Keratinocyte (primary cell): ENCODE measurements at regions not wholly inside any gene's neighbourhood (a gene's known extent, or its start where the extent isn't known, plus 50 kb on each side); places are given as distances from the start of the nearest gene placed in this dataset.

Experiments used
- DNase-seq: peaks from one replicate; pipeline ENCODE4 v3.0.0-alpha.2; 2011; ENCODE audit warnings: low read depth, missing footprints, low spot score
- FAIRE-seq: peaks from 2 replicates; lab custom pipeline; 2011; peaks lifted over from hg19 to GRCh38; lab: Jason Lieb, UNC
- H2AFZ ChIP-seq: 2 replicates; pipeline ENCODE4 v1.6.0; 2012; ENCODE audit warnings: low read length, control low read depth, inconsistent platforms; ENCODE audit not compliant: control insufficient read depth
- H3K27ac ChIP-seq: 2 replicates; pipeline ENCODE4 v1.5.1; 2011; ENCODE audit warnings: low read length; ENCODE audit not compliant: control insufficient read depth, insufficient read depth
- H3K27me3 ChIP-seq: 3 replicates; pipeline ENCODE4 v1.6.0; 2011; ENCODE audit warnings: low read length; ENCODE audit not compliant: control insufficient read depth, insufficient read depth; ENCODE audit errors: extremely low read depth
- H3K36me3 ChIP-seq, 2 experiments: 2 replicates in 1 of 2; 3 replicates in 1 of 2; pipeline ENCODE4 v1.5.1; 2011; ENCODE audit warnings: low read length in 2 of 2, mild to moderate bottlenecking in 1 of 2; ENCODE audit not compliant: control insufficient read depth in 2 of 2, insufficient read depth in 2 of 2; ENCODE audit errors: extremely low read depth in 1 of 2
- H3K4me1 ChIP-seq: 3 replicates; pipeline ENCODE4 v1.5.1; 2011; ENCODE audit warnings: low read length; ENCODE audit not compliant: control insufficient read depth, insufficient read depth; ENCODE audit errors: extremely low read depth
- H3K4me2 ChIP-seq: 3 replicates; pipeline ENCODE4 v1.6.0; 2011; ENCODE audit warnings: low read depth, low read length; ENCODE audit not compliant: control insufficient read depth, insufficient read depth; ENCODE audit errors: extremely low read depth
- H3K4me3 ChIP-seq, 3 experiments: fragments of 200-600 bp in 1 of 3; sonication (generic) in 1 of 3; 2 replicates in 2 of 3; 3 replicates in 1 of 3; pipeline ENCODE4 v1.5.1; 2011 to 2016; ENCODE audit warnings: low read length in 3 of 3, mild to moderate bottlenecking in 3 of 3, control low read depth in 2 of 3, inconsistent platforms in 1 of 3, low read depth in 1 of 3, mixed read lengths in 1 of 3, mixed run types in 1 of 3, moderate library complexity in 1 of 3; ENCODE audit not compliant: control insufficient read depth in 2 of 3, insufficient read depth in 2 of 3; ENCODE audit errors: extremely low read depth in 1 of 3
- H3K79me2 ChIP-seq: 2 replicates; pipeline ENCODE4 v1.6.0; 2012; ENCODE audit warnings: low read length; ENCODE audit not compliant: control insufficient read depth, insufficient read depth
- H3K9ac ChIP-seq: 3 replicates; pipeline ENCODE4 v1.6.0; 2011; ENCODE audit warnings: low read length; ENCODE audit not compliant: control insufficient read depth, insufficient read depth; ENCODE audit errors: extremely low read depth
- H3K9me1 ChIP-seq: 3 replicates; pipeline ENCODE4 v1.6.0; 2011; ENCODE audit warnings: low read length; ENCODE audit not compliant: control insufficient read depth, insufficient read depth; ENCODE audit errors: extremely low read depth
- H3K9me3 ChIP-seq: 2 replicates; pipeline ENCODE4 v1.5.1; 2012; ENCODE audit warnings: low read depth, low read length; ENCODE audit not compliant: control insufficient read depth
- H4K20me1 ChIP-seq: 3 replicates; pipeline ENCODE4 v1.6.0; 2011; ENCODE audit warnings: low read length; ENCODE audit not compliant: control insufficient read depth, insufficient read depth; ENCODE audit errors: extremely low read depth
- CTCF ChIP-seq, 3 experiments: IDR thresholded peaks in 1 of 3; conservative IDR thresholded peaks in 1 of 3; optimal IDR thresholded peaks in 1 of 3; 2 replicates in 2 of 3; 3 replicates in 1 of 3; pipeline versions ENCODE3 to v1.5.1; 2011; ENCODE audit warnings: low read length in 3 of 3, mild to moderate bottlenecking in 3 of 3, moderate library complexity in 2 of 3, control low read depth in 1 of 3, inconsistent platforms in 1 of 3; ENCODE audit not compliant: insufficient read depth in 2 of 3; ENCODE audit errors: extremely low read depth in 1 of 3
- EZH2 ChIP-seq: IDR thresholded peaks from one replicate; pipeline ENCODE4 v1.6.1; 2012; ENCODE audit warnings: inconsistent platforms, mild to moderate bottlenecking, low read length, moderate library complexity
- dilution Hi-C: fragments of 300-500 bp; cut with MboI; formaldehyde crosslinking; loops from one replicate; pipeline ENCODE4 v1.7.0; 2020; ENCODE audit warnings: low sequenced_read_pairs; ENCODE audit not compliant: extremely low pct_ligation_motif_present

- Histone ChIP-seq H3K4me1 (no peaks in the 10 kb centered on the region), H4K20me1 (no peaks in the 10 kb centered on the region), H3K9me3 (no peaks in the 10 kb centered on the region), H2AFZ (no peak overlapping the region), H3K4me3 (no peak overlapping the region), H3K27ac (no peak overlapping the region), H3K79me2 (no peaks in the 10 kb centered on the region), H3K36me3 (no peaks in the 10 kb centered on the region), H3K27me3 (peaks cover 5% of the 10 kb centered on the region), H3K9ac (no peak overlapping the region), H3K9me1 (no peaks in the 10 kb centered on the region), H3K4me2 (no peak overlapping the region)
- dilution Hi-C loops, result no loop called here
- no peak for FAIRE-seq
- TF ChIP-seq EZH2 (no peak), CTCF (optimal IDR thresholded peaks at IDR 0.05 in 1 of 3, IDR thresholded peaks at IDR 0.05 in 1 of 3, conservative IDR thresholded peaks at IDR 0.05 in 1 of 3; ENCODE audit: extremely low read depth in 1 of 3, insufficient read depth in 2 of 3, low read length in 3 of 3) (no peak)
- DNase-seq, result no peak
Measured at GRCh38 chr12:113755098-113755497, 211.0 kb downstream of the RBM19 start.

DNA sequence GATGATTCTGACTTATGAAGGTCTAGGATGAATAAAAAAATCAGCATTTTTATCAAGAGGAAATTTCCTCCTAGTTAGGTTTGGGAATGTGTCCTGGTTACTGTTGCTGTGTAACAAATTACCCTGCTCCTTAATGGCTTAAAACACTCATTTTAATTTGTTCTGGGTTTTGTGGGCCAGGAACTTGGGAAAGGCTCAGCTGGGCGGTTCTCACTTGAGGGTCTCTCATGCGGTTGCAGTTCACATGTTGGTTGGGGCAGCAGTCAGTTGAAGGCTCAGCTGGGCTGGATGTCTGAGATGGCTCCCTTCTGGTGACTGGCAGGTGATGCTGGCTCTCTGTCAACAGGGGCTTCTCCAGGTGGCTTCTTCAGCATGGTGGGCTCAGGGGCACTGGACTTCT lies 214.6 kb downstream of the RBM19 start:
- Histone ChIP-seq H3K9me1 (no peaks in the 10 kb centered on the region), H3K79me2 (no peaks in the 10 kb centered on the region), H3K4me2 (no peak overlapping the region), H3K4me1 (no peaks in the 10 kb centered on the region), H3K9me3 (no peaks in the 10 kb centered on the region), H3K4me3 (no peak overlapping the region), H3K27ac (no peak overlapping the region), H2AFZ (no peak overlapping the region), H3K9ac (no peak overlapping the region), H3K27me3 (peaks cover 5% of the 10 kb centered on the region), H3K36me3 (no peaks in the 10 kb centered on the region), H4K20me1 (no peaks in the 10 kb centered on the region)
- FAIRE-seq (no peak), DNase-seq (no peak)
- no peak for TF ChIP-seq EZH2
- TF ChIP-seq CTCF (optimal IDR thresholded peaks at IDR 0.05 in 1 of 3, IDR thresholded peaks at IDR 0.05 in 1 of 3, conservative IDR thresholded peaks at IDR 0.05 in 1 of 3; ENCODE audit: extremely low read depth in 1 of 3, insufficient read depth in 2 of 3, low read length in 3 of 3), result no peak
- dilution Hi-C loops, result no loop called here
